LNCAP (cell line): ENCODE measurements at regions not wholly inside any gene's neighbourhood (a gene's known extent, or its start where the extent isn't known, plus 50 kb on each side); places are given as distances from the start of the nearest gene placed in this dataset.

ENCODE experiments used
- CTCF ChIP-seq: fragments of 450-650 bp; IDR thresholded peaks from 2 replicates; pipeline ENCODE4 v1.5.1; 2017; ENCODE audit warnings: mild to moderate bottlenecking

- TF ChIP-seq CTCF, result no peak
Measured at GRCh38 chr6:137286916-137287315, 67.7 kb upstream of the IFNGR1 start.

- no peak for TF ChIP-seq CTCF
Measured at GRCh38 chr6:137286368-137286767, 67.2 kb upstream of the IFNGR1 start.

GRCh38 chr6:137284811-137285110 lies 65.6 kb upstream of the IFNGR1 start:
- no peak for TF ChIP-seq CTCF

- TF ChIP-seq CTCF, result no peak
Measured at GRCh38 chr6:137283940-137284810, 65.0 kb upstream of the IFNGR1 start.

GRCh38 chr6:137283080-137283479 lies 63.9 kb upstream of the IFNGR1 start:
- TF ChIP-seq CTCF, result no peak

GRCh38 chr6:137282254-137282653 lies 63.1 kb upstream of the IFNGR1 start:
- TF ChIP-seq CTCF, result no peak

GRCh38 chr6:137277971-137278637 lies 58.9 kb upstream of the IFNGR1 start:
- no peak for TF ChIP-seq CTCF
